Neural crest cell (in vitro differentiated cells): ENCODE measurements at regions not wholly inside any gene's neighbourhood (a gene's known extent, or its start where the extent isn't known, plus 50 kb on each side); places are given as distances from the start of the nearest gene placed in this dataset.

Experiments used
- DNase-seq: peaks from one replicate; pipeline ENCODE4 v3.0.0; 2021; ENCODE audit warnings: low read depth, mixed read lengths, low spot score
- H3K27ac Mint-ChIP-seq: one replicate; pipeline ENCODE4 v1.8.0; 2021; ENCODE audit warnings: mild to moderate bottlenecking, mixed read lengths; ENCODE audit not compliant: unreplicated experiment
- H3K27me3 Mint-ChIP-seq: 2 replicates; pipeline ENCODE4 v1.8.0; 2021; ENCODE audit warnings: low read depth, mild to moderate bottlenecking, mixed read lengths
- H3K36me3 Mint-ChIP-seq: 2 replicates; pipeline ENCODE4 v1.8.0; 2021; ENCODE audit warnings: low read depth, mild to moderate bottlenecking, mixed read lengths
- H3K4me1 Mint-ChIP-seq: 2 replicates; pipeline ENCODE4 v1.8.0; 2021; ENCODE audit warnings: mixed read lengths
- H3K4me3 Mint-ChIP-seq: one replicate; pipeline ENCODE4 v1.8.0; 2021; ENCODE audit warnings: mild to moderate bottlenecking, mixed read lengths
- H3K9me3 Mint-ChIP-seq: 2 replicates; pipeline ENCODE4 v1.8.0; 2021; ENCODE audit warnings: mixed read lengths
- CTCF ChIP-seq: fragments of 200-600 bp; sonication (generic); conservative IDR thresholded peaks from 2 replicates; pipeline ENCODE4 v1.5.0; 2021; ENCODE audit warnings: antibody characterized with exemption, mild to moderate bottlenecking

- Mint-ChIP-seq H3K9me3 (peaks cover 13% of the 10 kb centered on the region), H3K36me3 (peaks cover 6% of the 10 kb centered on the region), H3K4me3 (no peak overlapping the region), H3K4me1 (peaks cover 4% of the 10 kb centered on the region), H3K27me3 (no peaks in the 10 kb centered on the region), H3K27ac (no peak overlapping the region)
- TF ChIP-seq CTCF = peak; percentile 66
- DNase-seq = no peak
These were observed 147.8 kb downstream of the TMEM18 start for GRCh38 chr2:529424-529823.

DNA sequence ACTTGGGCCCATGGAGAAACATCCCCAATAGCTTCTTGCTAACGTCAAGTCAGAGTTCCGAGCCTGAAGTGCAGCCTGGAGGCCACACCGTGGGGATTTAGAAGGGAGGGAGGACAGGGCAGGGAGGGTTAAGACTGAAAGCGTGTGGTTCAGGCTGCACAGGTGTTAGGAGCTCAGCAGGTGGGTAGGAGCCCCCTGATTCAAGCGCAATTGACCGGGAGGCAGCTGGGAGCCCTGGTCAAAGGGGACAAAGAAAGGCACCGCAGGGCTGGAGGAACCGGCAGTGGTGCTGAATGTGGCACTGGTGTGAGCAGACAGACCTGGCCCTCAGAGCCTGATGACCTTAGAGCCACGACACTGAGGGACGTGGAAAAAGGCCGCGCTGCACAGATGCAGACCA, 149.6 kb downstream of the TMEM18 start:
- H3K9me3 Mint-ChIP-seq = peaks cover 9% of the 10 kb centered on the region
- no peak overlapping the region for H3K4me3 Mint-ChIP-seq
- H3K27me3 Mint-ChIP-seq = no peaks in the 10 kb centered on the region
- no peak overlapping the region for H3K27ac Mint-ChIP-seq
- no peak for DNase-seq
- H3K4me1 Mint-ChIP-seq = peaks cover 4% of the 10 kb centered on the region
- H3K36me3 Mint-ChIP-seq = peaks cover 6% of the 10 kb centered on the region
- no peak for TF ChIP-seq CTCF

GRCh38 chr2:526918-527317, 150.3 kb downstream of the TMEM18 start:
- H3K27me3 Mint-ChIP-seq = no peaks in the 10 kb centered on the region
- no peak overlapping the region for H3K4me3 Mint-ChIP-seq
- peaks cover 4% of the 10 kb centered on the region for H3K36me3 Mint-ChIP-seq
- peaks cover 7% of the 10 kb centered on the region for H3K9me3 Mint-ChIP-seq
- no peak for TF ChIP-seq CTCF
- no peak for DNase-seq
- peaks cover 4% of the 10 kb centered on the region for H3K4me1 Mint-ChIP-seq
- H3K27ac Mint-ChIP-seq = no peak overlapping the region

DNA sequence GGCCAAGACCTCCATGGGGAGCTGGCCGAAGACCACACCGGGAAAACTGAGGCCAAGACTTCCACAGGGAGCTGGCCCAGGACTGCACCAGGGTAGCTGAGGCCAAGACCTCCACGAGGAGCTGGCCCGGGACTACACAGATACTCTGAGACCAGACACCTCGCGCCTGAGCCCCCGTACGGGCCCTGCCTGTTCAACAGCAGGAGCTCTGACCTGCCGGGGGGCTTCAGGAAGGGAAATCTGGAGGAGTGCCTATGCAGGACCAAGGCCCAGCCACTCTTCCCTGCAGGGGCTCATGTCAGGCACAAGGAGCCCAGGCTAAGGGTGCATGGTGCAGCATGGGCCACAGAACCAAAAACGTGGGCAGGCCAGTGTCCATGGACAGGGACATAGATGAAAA, 151.6 kb downstream of the TMEM18 start:
- Mint-ChIP-seq H3K9me3 (peaks cover 5% of the 10 kb centered on the region), H3K27me3 (no peaks in the 10 kb centered on the region), H3K4me3 (no peak overlapping the region), H3K36me3 (peaks cover 2% of the 10 kb centered on the region), H3K27ac (no peak overlapping the region), H3K4me1 (peaks cover 4% of the 10 kb centered on the region)
- no peak for DNase-seq
- TF ChIP-seq CTCF = no peak

- TF ChIP-seq CTCF = no peak
- no peak for DNase-seq
- Mint-ChIP-seq H3K4me3 (no peak overlapping the region), H3K27me3 (no peaks in the 10 kb centered on the region), H3K27ac (peak overlapping the region; percentile 54), H3K36me3 (peaks cover 2% of the 10 kb centered on the region), H3K9me3 (peaks cover 5% of the 10 kb centered on the region), H3K4me1 (peaks cover 4% of the 10 kb centered on the region)
These were observed 152.2 kb downstream of the TMEM18 start for GRCh38 chr2:525021-525420.

GRCh38 chr2:524442-524841, 152.8 kb downstream of the TMEM18 start:
- Mint-ChIP-seq H3K27ac (no peak overlapping the region), H3K9me3 (peaks cover 2% of the 10 kb centered on the region), H3K4me3 (no peak overlapping the region), H3K27me3 (no peaks in the 10 kb centered on the region), H3K4me1 (peaks cover 4% of the 10 kb centered on the region), H3K36me3 (peaks cover 2% of the 10 kb centered on the region)
- DNase-seq = no peak
- TF ChIP-seq CTCF = no peak
